ENCODE measurements at regions not wholly inside any gene's neighbourhood (a gene's known extent, or its start where the extent isn't known, plus 50 kb on each side); places are given as distances from the start of the nearest gene placed in this dataset.

DNA sequence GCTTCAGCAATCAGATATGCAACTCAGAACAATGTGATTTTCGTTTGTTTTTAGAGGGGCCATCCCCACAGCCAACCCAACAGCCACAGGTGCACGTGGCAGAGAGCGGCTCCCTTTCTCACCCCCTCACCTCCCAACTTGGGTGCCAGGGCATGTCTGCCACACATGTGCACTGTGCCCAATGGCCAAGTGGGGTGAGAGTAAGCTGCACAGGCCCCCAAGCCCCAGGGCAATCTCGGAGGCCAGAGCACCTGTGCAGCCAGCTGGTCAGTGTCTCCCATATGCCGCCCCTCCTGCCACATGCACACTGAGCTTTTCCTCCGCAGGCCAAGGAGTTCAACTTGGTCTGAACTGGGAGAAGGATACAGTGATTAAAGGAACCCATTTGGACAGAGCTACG, 1130.2 kb downstream of the DSC3 start:
- no peak for TF ChIP-seq CTCF (IDR thresholded peaks at IDR 0.05)
- no peak for TF ChIP-seq POLR2A (IDR thresholded peaks at IDR 0.05)
